ENCODE measurements at regions not wholly inside any gene's neighbourhood (a gene's known extent, or its start where the extent isn't known, plus 50 kb on each side); places are given as distances from the start of the nearest gene placed in this dataset.

GRCh38 chr16:48916566-48916965 lies 306.6 kb upstream of the N4BP1 start:
- no peak for TF ChIP-seq GABPA (IDR thresholded peaks at IDR 0.05; ENCODE audit: low read depth)
- TF ChIP-seq MXI1 (IDR thresholded peaks at IDR 0.05; ENCODE audit: low read depth, low read length) = no peak
- no peak for TF ChIP-seq SIN3A (IDR thresholded peaks at IDR 0.05; ENCODE audit: borderline replicate concordance, low read depth, low read length)
- no peak for TF ChIP-seq TAF1 (IDR thresholded peaks at IDR 0.05; ENCODE audit: borderline replicate concordance, low read depth, low read length)
- no peak for TF ChIP-seq CTCF (IDR thresholded peaks at IDR 0.05)
- no peak for TF ChIP-seq GATA2 (CRISPR knock-in tag; IDR thresholded peaks at IDR 0.05)
- TF ChIP-seq, protein P1, sequence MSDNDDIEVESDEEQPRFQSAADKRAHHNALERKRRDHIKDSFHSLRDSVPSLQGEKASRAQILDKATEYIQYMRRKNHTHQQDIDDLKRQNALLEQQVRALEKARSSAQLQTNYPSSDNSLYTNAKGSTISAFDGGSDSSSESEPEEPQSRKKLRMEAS (IDR thresholded peaks at IDR 0.05; ENCODE audit: low read depth) = no peak
- no peak for TF ChIP-seq USF2 (IDR thresholded peaks at IDR 0.05; ENCODE audit: borderline replicate concordance, low read depth, low read length)
- TF ChIP-seq CHD2 (IDR thresholded peaks at IDR 0.05; ENCODE audit: low read length, partially characterized antibody) = no peak
- TF ChIP-seq RAD21 (IDR thresholded peaks at IDR 0.05; ENCODE audit: low read length) = no peak
- no peak for TF ChIP-seq EZH2phosphoT487 (IDR thresholded peaks at IDR 0.05; ENCODE audit: borderline replicate concordance, low read depth)
- no peak for TF ChIP-seq EP300 (IDR thresholded peaks at IDR 0.05; ENCODE audit: borderline replicate concordance in 1 of 2, low read depth in 1 of 2, low read length in 1 of 2)
- TF ChIP-seq YY1 (IDR thresholded peaks at IDR 0.05; ENCODE audit: low read depth) = no peak
- TF ChIP-seq FOXM1 (IDR thresholded peaks at IDR 0.05; ENCODE audit: low read depth) = no peak
